Left renal cortex interstitium (tissue), 4 donors: ENCODE measurements at regions not wholly inside any gene's neighbourhood (a gene's known extent, or its start where the extent isn't known, plus 50 kb on each side); places are given as distances from the start of the nearest gene placed in this dataset.

Experiments used
- DNase-seq, 4 donors: peaks; one replicate each; pipeline ENCODE4 v3.0.0-alpha.2; 2013; ENCODE audit warnings: low read depth in 4 of 4, low spot score in 2 of 4, missing footprints in 1 of 4

DNA sequence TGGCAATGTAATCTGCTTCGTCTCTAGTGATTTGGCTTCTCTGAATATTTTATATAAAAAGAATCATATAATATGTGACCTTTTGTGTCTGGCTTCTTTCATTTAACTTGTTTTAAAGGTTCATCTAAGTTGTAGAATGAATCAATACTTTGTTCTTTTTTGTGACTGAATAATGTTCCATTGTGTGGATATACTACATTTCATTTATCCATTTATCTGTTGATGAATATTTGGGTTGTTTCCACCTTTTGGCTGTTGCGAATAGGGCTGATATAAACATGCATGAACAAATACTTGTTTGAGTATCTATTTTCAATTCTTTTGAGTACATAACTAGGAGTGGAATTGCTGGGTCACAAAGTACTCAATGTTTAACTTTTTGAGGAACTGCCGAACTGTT, 63.8 kb upstream of the TNP1 start:
- no peak for DNase-seq

DNA sequence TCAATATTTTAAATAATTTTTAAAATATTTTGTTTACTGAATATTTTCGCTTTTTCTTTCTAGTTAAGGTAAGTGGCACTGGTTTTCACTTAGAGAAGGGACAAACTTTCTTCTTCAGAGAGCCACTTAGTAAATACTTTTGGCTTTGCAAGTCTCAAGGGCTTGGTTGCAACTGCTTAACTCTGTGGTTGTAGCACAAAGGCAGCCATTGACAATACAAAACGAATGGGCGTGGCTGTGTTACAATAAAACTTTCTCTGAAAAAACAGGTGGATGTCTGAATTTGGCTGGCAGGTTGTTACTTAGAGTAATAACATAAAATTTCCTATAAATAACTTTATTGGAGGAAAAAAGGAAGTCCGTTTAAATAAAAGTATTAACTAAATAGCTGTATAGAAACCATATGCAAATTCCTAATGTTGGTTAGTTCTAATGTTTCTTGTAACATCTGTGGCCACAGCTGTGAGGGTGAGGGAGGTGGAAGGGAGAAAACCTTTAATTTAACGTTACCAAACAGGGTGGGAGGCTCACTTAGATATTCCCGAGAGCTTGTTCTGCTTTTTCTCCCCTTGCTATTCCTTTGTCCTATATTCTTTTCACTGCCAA, 62.4 kb upstream of the TNP1 start:
- DNase-seq, result no peak

DNA sequence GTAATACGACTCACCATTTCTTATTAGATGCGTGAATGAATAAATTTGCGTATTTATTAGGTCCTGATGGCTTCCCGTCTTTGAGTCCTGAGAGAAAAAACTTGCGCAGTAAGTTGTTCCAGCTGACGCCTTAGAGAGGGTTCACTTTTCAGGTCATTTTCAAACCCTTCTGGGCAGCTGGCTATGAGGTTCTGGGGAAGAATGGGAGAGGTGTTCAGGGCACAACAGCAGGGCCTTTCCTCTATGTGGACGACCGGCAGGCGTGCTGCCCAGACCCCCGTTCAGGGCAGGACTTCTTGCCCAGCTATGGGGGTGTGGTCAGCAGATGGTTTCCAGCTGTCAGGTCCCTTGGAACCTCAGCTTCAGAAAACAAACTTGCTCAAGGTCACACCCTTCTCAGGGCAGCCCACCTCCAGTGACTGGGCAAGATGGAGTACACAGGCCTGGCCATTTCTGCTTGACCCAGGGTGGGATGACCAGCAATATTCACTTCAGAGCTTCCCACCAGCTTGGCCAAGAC, 61.1 kb upstream of the TNP1 start:
- no peak for DNase-seq

DNA sequence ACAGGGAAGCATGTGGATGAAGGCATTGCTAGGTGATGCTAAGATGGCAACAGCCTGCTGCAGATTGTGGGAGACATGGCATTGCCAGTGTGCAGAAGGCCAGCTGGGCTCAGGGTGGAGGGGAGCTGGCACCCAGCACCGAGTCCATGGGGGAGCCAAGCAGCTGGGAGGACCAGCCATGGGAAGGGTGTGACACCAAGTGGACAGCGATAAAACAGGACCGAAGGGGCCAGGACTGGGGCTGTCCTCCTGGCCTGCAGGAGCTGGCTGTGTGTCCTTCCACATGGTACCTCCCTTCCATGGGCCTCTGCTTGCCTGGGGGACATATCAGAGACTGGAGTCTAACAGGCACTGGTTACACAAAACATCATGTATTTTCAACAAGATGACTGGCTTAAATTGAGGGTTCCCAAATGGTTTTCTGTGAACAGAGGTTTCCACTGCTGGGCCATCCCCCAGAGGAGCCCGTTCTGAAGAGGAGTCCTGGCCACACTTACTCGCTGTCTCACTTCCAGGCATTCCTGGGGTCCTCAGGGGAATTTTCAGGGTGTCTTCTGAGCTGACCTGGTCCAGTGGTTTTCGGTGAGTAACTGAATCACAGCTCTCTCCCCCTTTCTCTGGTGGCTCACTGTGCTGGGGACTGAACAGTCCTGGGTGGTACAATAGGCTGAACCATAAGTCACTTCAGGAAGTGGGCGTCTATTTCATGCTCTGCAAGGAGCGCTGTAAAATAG, 60.4 kb upstream of the TNP1 start:
- DNase-seq, result no peak

DNA sequence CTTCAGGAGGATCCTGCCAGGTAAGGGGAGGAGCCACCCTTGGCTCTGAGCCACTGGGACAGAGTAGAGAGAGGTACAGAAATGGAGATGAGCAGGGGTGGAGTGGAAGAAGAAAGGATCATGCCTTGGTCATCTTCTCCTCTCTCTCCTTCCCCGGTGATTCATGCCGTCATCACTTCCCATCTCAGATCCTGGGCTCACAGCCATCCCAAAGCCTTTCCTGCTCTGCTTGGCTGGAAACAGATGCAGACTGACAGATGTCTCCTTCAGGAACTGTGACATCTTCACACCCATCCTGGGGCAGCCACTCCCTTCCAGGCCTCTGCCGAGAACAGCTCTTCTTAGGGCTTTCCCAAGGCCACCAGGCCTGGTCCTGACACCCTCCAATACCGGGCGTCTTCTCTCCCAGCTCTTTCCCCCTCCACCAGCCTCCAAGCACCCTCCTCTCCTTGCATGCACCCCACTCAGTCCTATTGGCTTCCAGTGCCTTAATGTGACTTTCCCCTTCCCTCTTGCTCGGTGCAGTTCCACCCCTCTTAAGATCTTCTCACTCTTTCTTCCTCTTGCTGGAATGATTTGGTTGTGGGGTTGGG, 58.3 kb upstream of the TNP1 start:
- no peak for DNase-seq

DNA sequence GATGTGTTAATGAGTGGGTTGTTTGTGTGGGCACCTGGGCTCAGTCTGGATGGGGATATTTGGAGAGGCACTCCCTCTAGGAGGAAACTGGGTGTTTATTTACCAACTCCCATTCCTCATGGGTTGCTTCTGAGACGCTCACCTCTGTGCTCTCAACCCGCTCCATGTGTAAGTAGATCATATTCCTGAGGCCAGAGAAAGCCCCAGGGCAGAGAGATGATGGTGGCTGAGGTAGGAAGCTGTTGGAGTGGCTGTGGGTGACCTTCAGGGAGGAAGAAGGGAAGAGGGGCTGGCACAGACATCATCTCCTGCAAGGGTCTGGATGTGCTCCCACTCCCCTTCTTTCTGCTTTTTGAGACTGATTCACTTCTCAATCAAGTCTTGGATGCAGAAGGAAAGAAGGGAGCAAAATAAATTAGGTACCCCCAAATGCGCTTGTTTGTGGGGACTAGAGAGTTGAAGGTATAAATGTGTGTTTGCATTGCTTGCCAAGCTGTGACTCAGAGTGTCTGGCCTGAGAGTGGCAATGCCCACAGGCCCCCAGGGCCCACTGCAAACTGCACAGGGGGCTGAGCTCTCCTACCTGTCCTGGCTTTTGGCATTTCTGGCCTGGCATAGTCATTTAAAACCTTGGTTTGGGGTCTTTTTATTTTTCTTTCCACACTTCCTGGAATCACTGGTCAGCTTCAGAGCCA, 57.2 kb upstream of the TNP1 start:
- no peak for DNase-seq

DNA sequence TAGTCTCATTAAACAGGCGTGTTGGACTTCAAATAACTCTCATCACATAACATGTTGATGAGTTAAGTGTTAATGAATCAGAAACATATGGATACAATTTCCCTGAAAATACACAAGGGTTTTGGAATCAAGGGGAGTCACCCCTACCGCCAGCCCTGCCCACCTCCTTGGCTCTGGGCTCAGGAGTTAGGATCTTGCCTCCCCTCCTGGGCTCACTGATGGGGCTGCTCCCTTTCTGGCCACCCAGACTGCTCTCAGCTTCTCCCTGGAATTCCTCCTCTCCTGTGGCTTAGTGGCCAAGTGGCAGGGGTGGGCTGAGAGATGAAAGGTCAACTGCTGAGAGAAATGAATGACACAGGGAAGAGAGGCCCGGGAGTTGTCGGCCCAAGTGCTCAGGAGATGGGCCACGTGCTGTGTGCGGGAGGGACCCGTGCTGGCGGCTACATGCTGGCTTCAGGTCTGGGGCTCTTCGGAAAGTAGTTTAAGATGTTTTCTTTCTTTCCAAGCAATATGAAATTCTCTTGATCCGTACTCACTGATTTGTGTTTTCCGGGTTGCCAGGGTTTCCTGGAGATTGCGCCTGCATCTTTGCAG, 55.8 kb upstream of the TNP1 start:
- DNase-seq, result no peak

DNA sequence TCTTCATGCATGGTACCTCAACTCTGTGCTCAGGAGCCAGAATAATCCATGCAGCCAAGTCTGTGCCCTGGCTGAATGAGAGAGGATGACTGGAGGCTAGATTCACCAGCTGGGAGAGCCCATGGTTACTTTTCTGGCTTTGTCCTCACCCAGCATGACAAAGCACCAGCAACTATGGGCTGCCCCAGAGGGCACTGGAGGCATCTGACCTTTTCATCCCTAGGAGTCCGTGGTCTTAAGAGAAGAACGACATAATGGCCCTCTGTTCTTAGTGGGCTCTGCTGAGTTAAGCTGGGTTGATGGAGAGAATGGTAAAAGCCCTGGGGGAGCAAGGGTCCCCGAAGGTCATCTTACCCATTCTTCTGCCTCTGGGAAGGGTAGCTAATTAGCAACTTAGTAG, 54.6 kb upstream of the TNP1 start:
- no peak for DNase-seq

DNA sequence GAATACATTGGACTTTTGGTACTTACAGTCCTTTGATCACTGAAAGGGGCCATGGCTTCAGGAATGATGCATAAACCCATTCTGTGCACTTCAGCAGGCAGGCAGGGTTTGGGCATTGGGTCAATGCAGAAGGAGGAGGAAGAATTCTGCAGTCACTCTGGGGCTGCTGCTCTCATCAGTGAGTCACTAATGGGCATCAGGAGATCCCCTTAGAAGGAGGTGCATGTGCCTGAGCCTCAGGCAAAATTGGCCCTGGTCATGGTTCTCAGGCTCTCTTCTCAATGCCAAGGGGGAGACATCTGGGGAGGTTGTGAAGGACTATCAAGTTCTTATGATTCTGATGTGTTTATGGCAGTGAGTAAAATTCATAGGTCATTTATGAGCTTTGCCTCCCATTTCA, 52.0 kb upstream of the TNP1 start:
- DNase-seq, result no peak

DNA sequence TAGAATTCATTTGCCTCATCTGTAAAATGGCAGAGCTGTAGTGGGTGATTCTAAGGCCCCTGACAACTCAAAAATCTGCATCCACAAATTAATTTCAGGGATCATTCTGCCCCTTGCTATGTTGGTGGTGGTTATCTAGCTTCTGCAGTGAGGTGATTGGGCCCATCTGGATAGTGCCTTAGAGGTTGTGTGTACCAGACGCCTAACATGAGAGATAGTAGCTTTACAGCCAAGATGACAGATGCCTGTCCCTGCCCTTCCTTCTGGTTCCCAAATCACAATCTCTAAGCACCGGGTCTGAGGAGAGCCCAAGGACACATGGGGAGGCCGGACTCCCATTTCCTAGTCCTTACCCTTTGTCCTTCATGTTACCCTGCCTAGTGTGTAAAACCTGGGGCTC, 51.1 kb upstream of the TNP1 start:
- no peak for DNase-seq

DNA sequence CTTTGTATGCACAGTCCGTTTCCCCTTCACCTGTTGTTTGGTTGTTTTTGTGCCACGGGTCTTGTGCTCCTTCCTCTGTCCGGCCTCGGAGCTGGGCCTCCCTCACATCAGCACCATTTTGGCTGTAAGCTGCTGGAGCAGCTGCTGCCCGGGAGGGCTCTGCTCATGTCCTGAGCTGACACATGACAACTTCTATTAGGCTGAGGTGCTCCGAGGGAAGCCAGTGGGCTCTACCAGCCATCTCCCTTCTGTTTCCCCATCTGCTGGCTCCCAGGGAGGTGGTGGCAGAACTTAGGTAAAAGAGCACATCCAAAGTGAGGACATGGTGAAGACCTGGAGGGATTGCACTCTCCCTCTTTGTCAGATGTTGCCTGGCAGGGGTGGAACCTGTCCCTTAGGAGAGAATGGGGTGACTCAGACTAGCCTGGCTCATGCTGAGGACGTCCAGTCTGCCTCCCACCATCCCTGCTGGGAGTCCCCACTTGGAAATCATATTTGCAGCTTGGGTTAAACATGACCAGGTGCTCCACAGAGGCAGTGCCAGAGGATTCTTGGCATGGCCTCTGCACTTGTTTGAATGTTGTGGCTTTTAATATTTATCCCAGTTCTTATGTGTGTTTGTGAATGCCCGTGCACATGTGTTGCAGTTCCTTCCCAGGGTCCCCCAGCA, 49.8 kb upstream of the TNP1 start:
- no peak for DNase-seq
